Kidney (tissue), 13 donors: ENCODE measurements at regions not wholly inside any gene's neighbourhood (a gene's known extent, or its start where the extent isn't known, plus 50 kb on each side); places are given as distances from the start of the nearest gene placed in this dataset.
"Not testable (repeated sequence)": the region's sequence is repeated elsewhere in the genome, so short reads cannot be mapped to it uniquely, and the experiment has no call there.

Experiments used
- DNase-seq, 5 donors: peaks; one replicate each; pipeline ENCODE4 v3.0.0-alpha.2; 2013 to 2020
- FAIRE-seq: peaks from 2 replicates; lab custom pipeline; 2012; peaks lifted over from hg19 to GRCh38; lab: Jason Lieb, UNC
- H3K27ac ChIP-seq, 2 donors: one replicate each; pipeline ENCODE4 v1.7.0; 2013; ENCODE audit warnings: low read depth in 2 of 2, low read length in 2 of 2, inconsistent platforms in 1 of 2
- H3K27me3 ChIP-seq: one replicate; pipeline ENCODE4 v1.7.1; 2013; ENCODE audit warnings: low read length, inconsistent platforms; ENCODE audit not compliant: control insufficient read depth, insufficient read depth
- H3K36me3 ChIP-seq, 3 donors: one replicate each; pipeline versions ENCODE4 v1.7.0 to v1.7.1; 2013; ENCODE audit warnings: low read length in 3 of 3, control low read depth in 1 of 3, inconsistent platforms in 1 of 3; ENCODE audit not compliant: insufficient read depth in 3 of 3, control insufficient read depth in 2 of 3
- H3K4me1 ChIP-seq, 3 donors: one replicate each; pipeline versions ENCODE4 v1.7.0 to v1.7.1; 2013; ENCODE audit warnings: low read length in 3 of 3, inconsistent platforms in 1 of 3, low read depth in 1 of 3; ENCODE audit not compliant: control insufficient read depth in 2 of 3, insufficient read depth in 2 of 3
- H3K4me3 ChIP-seq, 3 donors: one replicate each; pipeline versions ENCODE4 v1.7.0 to v1.8.1; 2013; ENCODE audit warnings: low read length in 3 of 3, control low read depth in 1 of 3, inconsistent platforms in 1 of 3
- H3K9ac ChIP-seq, 3 donors: one replicate each; pipeline versions ENCODE4 v1.7.0 to v1.7.1; 2013; ENCODE audit warnings: low read length in 3 of 3, control low read depth in 1 of 3, inconsistent platforms in 1 of 3
- H3K9me3 ChIP-seq, 3 donors: one replicate each; pipeline versions ENCODE4 v1.7.0 to v1.7.1; 2013; ENCODE audit warnings: low read length in 3 of 3, control low read depth in 1 of 3, inconsistent platforms in 1 of 3; ENCODE audit not compliant: control insufficient read depth in 2 of 3, insufficient read depth in 1 of 3
- intact Hi-C: fragments of 100-400 bp; cut with DNase I; formaldehyde crosslinking; loops from one replicate; pipeline ENCODE4 v1.11.1; 2022
- TF ChIP-seq, protein P1 (sequence below): IDR thresholded peaks from 3 replicates; pipeline ENCODE4 v1.5.1; 2012; ENCODE audit warnings: mild to moderate bottlenecking, moderate library complexity, borderline replicate concordance; ENCODE audit not compliant: insufficient read depth; ENCODE audit errors: extremely low read depth
- donor health status: control.
- donor health status: control.
- donor health status: control.
- donor health status: control.
- donor health status: control.
- donor health status: DM: yes; HTN: yes; CAD: no.
- donor health status: Normal renal cell carcinoma (clear cell type).

DNA sequence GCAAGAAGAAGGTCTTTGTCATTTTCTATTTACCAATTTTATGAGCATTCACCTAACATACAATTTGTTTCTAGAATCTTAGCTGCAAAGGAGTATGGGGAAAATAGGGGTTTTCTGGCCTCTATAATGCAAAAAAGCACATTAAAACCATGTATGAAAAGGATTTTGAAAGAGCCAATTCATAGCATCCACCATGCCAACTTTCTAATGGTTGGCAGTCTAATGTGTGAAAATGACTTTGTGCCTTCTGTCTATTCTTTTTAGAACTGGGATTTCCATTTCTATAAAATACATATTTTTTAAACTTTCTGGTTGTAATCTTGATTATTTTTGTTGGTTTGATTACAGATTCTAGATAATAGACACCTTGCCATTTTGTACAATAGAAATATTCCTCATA lies 333.7 kb upstream of the CNTN6 start:
- intact Hi-C loops = no loop called here
- H3K4me1 ChIP-seq = no peaks in the 10 kb centered on the region
- H3K9ac ChIP-seq = no peak overlapping the region
- no peak for DNase-seq
- TF ChIP-seq, protein P1, sequence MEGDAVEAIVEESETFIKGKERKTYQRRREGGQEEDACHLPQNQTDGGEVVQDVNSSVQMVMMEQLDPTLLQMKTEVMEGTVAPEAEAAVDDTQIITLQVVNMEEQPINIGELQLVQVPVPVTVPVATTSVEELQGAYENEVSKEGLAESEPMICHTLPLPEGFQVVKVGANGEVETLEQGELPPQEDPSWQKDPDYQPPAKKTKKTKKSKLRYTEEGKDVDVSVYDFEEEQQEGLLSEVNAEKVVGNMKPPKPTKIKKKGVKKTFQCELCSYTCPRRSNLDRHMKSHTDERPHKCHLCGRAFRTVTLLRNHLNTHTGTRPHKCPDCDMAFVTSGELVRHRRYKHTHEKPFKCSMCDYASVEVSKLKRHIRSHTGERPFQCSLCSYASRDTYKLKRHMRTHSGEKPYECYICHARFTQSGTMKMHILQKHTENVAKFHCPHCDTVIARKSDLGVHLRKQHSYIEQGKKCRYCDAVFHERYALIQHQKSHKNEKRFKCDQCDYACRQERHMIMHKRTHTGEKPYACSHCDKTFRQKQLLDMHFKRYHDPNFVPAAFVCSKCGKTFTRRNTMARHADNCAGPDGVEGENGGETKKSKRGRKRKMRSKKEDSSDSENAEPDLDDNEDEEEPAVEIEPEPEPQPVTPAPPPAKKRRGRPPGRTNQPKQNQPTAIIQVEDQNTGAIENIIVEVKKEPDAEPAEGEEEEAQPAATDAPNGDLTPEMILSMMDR = no peak
- no peak overlapping the region for H3K27ac ChIP-seq
- no peaks in the 10 kb centered on the region for H3K9me3 ChIP-seq
- no peak for FAIRE-seq
- H3K27me3 ChIP-seq = no peaks in the 10 kb centered on the region
- no peaks in the 10 kb centered on the region for H3K36me3 ChIP-seq
- H3K4me3 ChIP-seq = no peak overlapping the region

DNA sequence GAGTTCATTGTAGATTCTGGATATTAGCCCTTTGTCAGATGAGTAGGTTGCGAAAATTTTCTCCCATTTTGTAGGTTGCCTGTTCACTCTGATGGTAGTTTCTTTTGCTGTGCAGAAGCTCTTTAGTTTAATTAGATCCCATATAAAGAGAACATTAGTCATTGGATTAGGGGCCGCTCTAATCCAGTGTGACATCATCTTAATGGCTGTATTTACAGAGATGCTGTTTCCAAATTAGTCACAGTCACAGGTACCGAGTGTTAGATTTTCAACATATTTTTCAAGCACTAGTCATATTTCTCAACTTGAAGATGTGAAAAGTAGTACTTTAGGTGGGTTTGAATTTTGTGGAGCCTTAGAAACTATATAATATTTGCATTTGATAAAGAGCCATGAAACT lies 319.4 kb upstream of the CNTN6 start:
- FAIRE-seq, intact Hi-C loops, H3K9me3 ChIP-seq, DNase-seq, H3K27me3 ChIP-seq, H3K9ac ChIP-seq, H3K4me3 ChIP-seq, H3K4me1 ChIP-seq, H3K27ac ChIP-seq, H3K36me3 ChIP-seq: not testable (repeated sequence)

DNA sequence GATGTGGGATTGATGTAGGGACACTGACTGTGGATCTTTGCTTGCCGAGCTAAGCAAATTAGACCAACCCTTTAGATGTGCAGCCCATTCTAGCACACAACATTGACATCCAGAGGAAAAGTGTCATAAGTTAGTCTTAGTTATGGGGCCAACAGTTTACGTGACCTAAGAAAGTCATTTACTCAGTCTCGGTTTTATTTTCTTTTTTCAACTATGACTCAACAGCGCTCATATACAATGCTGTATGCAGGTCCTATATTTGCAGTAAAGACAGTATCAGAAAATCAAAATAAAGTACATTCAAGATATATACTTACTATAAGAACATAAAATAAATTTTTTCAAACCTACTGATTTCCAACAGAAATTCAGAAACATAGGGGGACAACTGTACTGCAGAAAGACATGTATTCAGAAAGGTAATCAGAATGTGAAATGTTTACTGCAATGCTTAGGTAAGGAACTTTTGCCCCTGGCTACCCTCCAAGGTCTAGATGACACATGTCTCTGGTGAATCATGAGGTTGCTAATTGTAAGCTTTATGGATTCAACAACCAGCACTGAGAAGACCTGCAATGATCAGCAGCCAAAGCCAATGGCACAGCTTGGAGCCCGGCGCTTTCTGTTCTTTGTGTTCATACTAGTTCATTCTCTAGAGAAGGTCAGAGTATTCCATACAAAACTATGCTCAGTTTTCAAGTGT lies 317.5 kb upstream of the CNTN6 start:
- Histone ChIP-seq H3K4me3 (no peak overlapping the region), H3K9me3 (no peaks in the 10 kb centered on the region), H3K27ac (no peak overlapping the region), H3K27me3 (no peaks in the 10 kb centered on the region), H3K9ac (no peak overlapping the region), H3K4me1 (no peaks in the 10 kb centered on the region), H3K36me3 (no peaks in the 10 kb centered on the region)
- intact Hi-C loops = no loop called here
- FAIRE-seq (no peak), DNase-seq (no peak)
- TF ChIP-seq, protein P1 = no peak

DNA sequence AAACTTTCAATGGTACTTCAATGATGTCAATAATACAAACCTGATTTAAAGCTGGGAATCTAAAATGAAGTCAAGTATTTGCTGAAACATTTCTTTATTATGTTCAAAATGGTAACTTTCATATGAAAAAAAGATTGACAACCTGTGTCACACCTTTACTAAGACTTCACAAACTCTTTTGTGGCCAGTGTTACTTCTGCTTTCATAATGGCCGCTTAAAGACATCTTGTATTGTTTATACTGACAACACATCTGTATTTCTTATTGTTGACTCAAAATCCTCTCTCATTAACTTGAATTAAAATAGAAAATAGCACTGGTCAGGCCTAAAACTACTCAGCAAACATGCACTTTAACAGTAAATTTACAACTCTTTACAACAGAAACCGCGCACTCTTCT lies 312.3 kb upstream of the CNTN6 start:
- TF ChIP-seq, protein P1 = no peak
- DNase-seq = no peak
- Histone ChIP-seq H3K4me1 (no peaks in the 10 kb centered on the region), H3K9ac (no peak overlapping the region), H3K27me3 (no peaks in the 10 kb centered on the region), H3K4me3 (no peak overlapping the region), H3K36me3 (no peaks in the 10 kb centered on the region), H3K9me3 (no peaks in the 10 kb centered on the region), H3K27ac (no peak overlapping the region)
- intact Hi-C loops = no loop called here
- no peak for FAIRE-seq
